Adipocyte (in vitro differentiated cells): ENCODE measurements at regions not wholly inside any gene's neighbourhood (a gene's known extent, or its start where the extent isn't known, plus 50 kb on each side); places are given as distances from the start of the nearest gene placed in this dataset.
A peak's percentile ranks its signal among the peaks of the same experiment; 100 is the strongest.
"Not testable (repeated sequence)": the region's sequence is repeated elsewhere in the genome, so short reads cannot be mapped to it uniquely, and the experiment has no call there.

ENCODE experiments used
- DNase-seq: peaks from one replicate; pipeline ENCODE4 v3.0.0-alpha.2; 2015; ENCODE audit warnings: low read depth
- H3K27me3 ChIP-seq: replicated peaks from 2 replicates; pipeline ENCODE4 v1.7.0; 2013; ENCODE audit warnings: mild to moderate bottlenecking, low read length, moderate library complexity; ENCODE audit not compliant: control insufficient read depth, insufficient read depth
- H3K36me3 ChIP-seq: 2 replicates; pipeline ENCODE4 v1.7.0; 2013; ENCODE audit warnings: low read length, mild to moderate bottlenecking, moderate library complexity; ENCODE audit not compliant: control insufficient read depth, insufficient read depth, severe bottlenecking
- H3K4me1 ChIP-seq: 2 replicates; pipeline ENCODE4 v1.7.0; 2013; ENCODE audit warnings: mild to moderate bottlenecking, low read length, moderate library complexity; ENCODE audit not compliant: control insufficient read depth, insufficient read depth
- H3K4me3 ChIP-seq: 2 replicates; pipeline ENCODE4 v1.7.0; 2013; ENCODE audit warnings: mild to moderate bottlenecking, low read length, moderate library complexity
- H3K9ac ChIP-seq: 2 replicates; pipeline ENCODE4 v1.7.0; 2013; ENCODE audit warnings: mild to moderate bottlenecking, low read length, moderate library complexity
- H3K9me3 ChIP-seq: 2 replicates; pipeline ENCODE4 v1.7.0; 2013; ENCODE audit warnings: mild to moderate bottlenecking, low read length, moderate library complexity; ENCODE audit not compliant: control insufficient read depth

GRCh38 chr17:64732336-64733006, 70.4 kb upstream of the SMURF2 start:
- no peak overlapping the region for H3K9ac ChIP-seq
- H3K27me3 ChIP-seq = no peaks in the 10 kb centered on the region
- no peaks in the 10 kb centered on the region for H3K36me3 ChIP-seq
- H3K4me1 ChIP-seq = peaks cover 29% of the 10 kb centered on the region
- H3K9me3 ChIP-seq = no peaks in the 10 kb centered on the region
- H3K4me3 ChIP-seq = peak overlapping the region; percentile 10
- peak; percentile 87 for DNase-seq

GRCh38 chr17:64730023-64730422, 67.9 kb upstream of the SMURF2 start:
- H3K27me3 ChIP-seq, DNase-seq, H3K9me3 ChIP-seq, H3K9ac ChIP-seq, H3K36me3 ChIP-seq, H3K4me3 ChIP-seq: not testable (repeated sequence)
- peaks cover 34% of the 10 kb centered on the region for H3K4me1 ChIP-seq

- Histone ChIP-seq H3K4me1 (peaks cover 38% of the 10 kb centered on the region), H3K4me3 (no peak overlapping the region), H3K27me3 (no peaks in the 10 kb centered on the region), H3K36me3 (no peaks in the 10 kb centered on the region), H3K9me3 (no peaks in the 10 kb centered on the region), H3K9ac (no peak overlapping the region)
- no peak for DNase-seq
Measured at GRCh38 chr17:64729201-64729600, 67.1 kb upstream of the SMURF2 start.

- H3K9me3 ChIP-seq = no peaks in the 10 kb centered on the region
- H3K27me3 ChIP-seq = no peaks in the 10 kb centered on the region
Measured at GRCh38 chr17:64728041-64728695, 66.1 kb upstream of the SMURF2 start.

GRCh38 chr17:64726025-64726424, 63.9 kb upstream of the SMURF2 start:
- not testable (repeated sequence) for H3K9me3 ChIP-seq, H3K36me3 ChIP-seq, H3K4me3 ChIP-seq, H3K9ac ChIP-seq, DNase-seq, H3K27me3 ChIP-seq
- H3K4me1 ChIP-seq = peaks cover 29% of the 10 kb centered on the region

More at GRCh38 chr17:64728041-64728695, 66.1 kb upstream of the SMURF2 start:
- Histone ChIP-seq H3K4me1 (peaks cover 41% of the 10 kb centered on the region), H3K36me3 (no peaks in the 10 kb centered on the region), H3K9ac (no peak overlapping the region), H3K4me3 (no peak overlapping the region)
- DNase-seq = no peak

GRCh38 chr17:64724246-64724645, 62.1 kb upstream of the SMURF2 start:
- not testable (repeated sequence) for H3K36me3 ChIP-seq, H3K9me3 ChIP-seq, H3K27me3 ChIP-seq, H3K4me3 ChIP-seq
- Histone ChIP-seq H3K4me1 (peaks cover 20% of the 10 kb centered on the region), H3K9ac (peak overlapping the region; percentile 54)
- peak; percentile 66 for DNase-seq

GRCh38 chr17:64723781-64724180, 61.7 kb upstream of the SMURF2 start:
- Histone ChIP-seq H3K36me3 (no peaks in the 10 kb centered on the region), H3K9ac (peak overlapping the region; percentile 54), H3K4me1 (peaks cover 20% of the 10 kb centered on the region), H3K27me3 (no peaks in the 10 kb centered on the region), H3K4me3 (no peak overlapping the region), H3K9me3 (no peaks in the 10 kb centered on the region)
- no peak for DNase-seq

GRCh38 chr17:64721556-64721955, 59.4 kb upstream of the SMURF2 start:
- DNase-seq = peak; percentile 43
- H3K36me3 ChIP-seq, H3K9ac ChIP-seq, H3K27me3 ChIP-seq, H3K9me3 ChIP-seq, H3K4me1 ChIP-seq, H3K4me3 ChIP-seq: not testable (repeated sequence)

GRCh38 chr17:64720253-64720652, 58.1 kb upstream of the SMURF2 start:
- H3K4me1 ChIP-seq = not testable (repeated sequence)

GRCh38 chr17:64719517-64719916, 57.4 kb upstream of the SMURF2 start:
- H3K4me3 ChIP-seq, H3K4me1 ChIP-seq, H3K9me3 ChIP-seq, H3K27me3 ChIP-seq, H3K36me3 ChIP-seq, DNase-seq, H3K9ac ChIP-seq: not testable (repeated sequence)

More at GRCh38 chr17:64720253-64720652, 58.1 kb upstream of the SMURF2 start:
- not testable (repeated sequence) for H3K36me3 ChIP-seq, DNase-seq, H3K27me3 ChIP-seq, H3K9ac ChIP-seq, H3K9me3 ChIP-seq
- peak overlapping the region; percentile 27 for H3K4me3 ChIP-seq

- not testable (repeated sequence) for H3K4me1 ChIP-seq, H3K9me3 ChIP-seq, H3K36me3 ChIP-seq, DNase-seq, H3K9ac ChIP-seq, H3K27me3 ChIP-seq, H3K4me3 ChIP-seq
Measured at GRCh38 chr17:64718816-64719215, 56.7 kb upstream of the SMURF2 start.

- H3K27me3 ChIP-seq = no peaks in the 10 kb centered on the region
- peaks cover 8% of the 10 kb centered on the region for H3K4me1 ChIP-seq
- H3K4me3 ChIP-seq = no peak overlapping the region
- no peaks in the 10 kb centered on the region for H3K36me3 ChIP-seq
- DNase-seq = no peak
- H3K9ac ChIP-seq = no peak overlapping the region
- H3K9me3 ChIP-seq = no peaks in the 10 kb centered on the region
Measured at GRCh38 chr17:64718058-64718457, 56.0 kb upstream of the SMURF2 start.
